Epithelial cell of prostate (primary cell): ENCODE measurements at regions not wholly inside any gene's neighbourhood (a gene's known extent, or its start where the extent isn't known, plus 50 kb on each side); places are given as distances from the start of the nearest gene placed in this dataset.
A peak's percentile ranks its signal among the peaks of the same experiment; 100 is the strongest.

ENCODE experiments used
- DNase-seq: peaks from one replicate; pipeline ENCODE4 v3.0.0-alpha.2; 2011; ENCODE audit warnings: low read depth, low spot score
- H3K27ac ChIP-seq: fragments of 450-650 bp; 2 replicates; pipeline ENCODE4 v1.5.1; 2017; ENCODE audit warnings: mild to moderate bottlenecking

DNA sequence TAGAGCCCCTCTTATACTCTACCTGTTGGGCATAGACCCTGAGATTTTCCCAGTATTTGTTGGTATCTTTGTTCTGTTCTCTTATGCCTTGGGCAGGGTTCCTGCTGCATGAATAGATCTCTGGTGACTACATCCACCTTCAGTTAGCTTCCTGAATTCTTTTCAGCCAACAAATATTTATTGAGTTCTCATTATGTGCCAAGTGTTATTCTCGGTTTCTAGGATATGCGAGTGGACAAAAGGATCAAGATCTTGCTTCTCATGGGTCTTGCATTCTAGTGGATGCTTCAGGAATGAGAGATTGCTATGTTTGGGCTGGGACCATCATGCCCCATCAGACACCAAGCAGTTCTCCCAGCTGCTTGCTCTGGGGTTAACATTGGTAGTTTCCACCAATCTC lies 340.0 kb downstream of the METTL15 start:
- no peak for DNase-seq
- H3K27ac ChIP-seq: no peak overlapping the region

DNA sequence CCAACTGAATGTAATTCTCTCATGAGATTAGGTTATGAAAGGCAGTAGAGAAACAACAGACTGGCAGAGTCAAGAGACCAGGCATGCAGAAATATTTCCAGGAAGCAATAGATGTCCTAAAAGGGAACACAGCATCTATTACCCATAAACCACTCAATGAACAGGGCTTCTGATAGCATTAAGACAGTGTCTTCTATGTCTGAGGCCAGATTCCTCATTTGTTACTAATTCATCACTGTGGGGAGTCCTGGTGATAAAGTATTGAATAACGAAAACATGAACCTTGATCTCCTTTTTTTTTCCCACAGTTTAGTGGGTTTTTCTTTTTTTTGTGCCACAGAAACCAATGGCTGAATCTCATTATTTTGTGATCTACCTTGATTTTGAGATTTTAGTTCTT lies 339.0 kb downstream of the METTL15 start:
- H3K27ac ChIP-seq: no peak overlapping the region
- DNase-seq: no peak

DNA sequence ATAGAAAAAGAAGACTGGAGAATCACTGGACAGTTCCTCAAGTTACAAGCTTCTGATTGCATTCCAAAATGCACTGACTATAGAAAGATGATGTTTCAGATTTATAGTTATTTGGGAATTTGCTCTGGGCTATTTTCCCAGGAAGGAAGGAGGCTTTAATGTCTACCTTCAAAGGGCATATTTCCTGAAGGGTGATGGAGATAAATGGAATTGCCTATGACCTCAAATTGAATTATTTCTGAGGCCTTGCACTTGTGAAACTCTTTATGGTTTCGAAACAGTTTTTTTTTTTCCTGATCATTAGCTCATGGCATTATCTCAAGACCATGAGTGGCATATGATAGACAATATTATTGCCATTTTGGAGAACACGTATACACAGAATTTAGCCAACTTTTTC lies 333.9 kb downstream of the METTL15 start:
- H3K27ac ChIP-seq: no peak overlapping the region
- DNase-seq: no peak

DNA sequence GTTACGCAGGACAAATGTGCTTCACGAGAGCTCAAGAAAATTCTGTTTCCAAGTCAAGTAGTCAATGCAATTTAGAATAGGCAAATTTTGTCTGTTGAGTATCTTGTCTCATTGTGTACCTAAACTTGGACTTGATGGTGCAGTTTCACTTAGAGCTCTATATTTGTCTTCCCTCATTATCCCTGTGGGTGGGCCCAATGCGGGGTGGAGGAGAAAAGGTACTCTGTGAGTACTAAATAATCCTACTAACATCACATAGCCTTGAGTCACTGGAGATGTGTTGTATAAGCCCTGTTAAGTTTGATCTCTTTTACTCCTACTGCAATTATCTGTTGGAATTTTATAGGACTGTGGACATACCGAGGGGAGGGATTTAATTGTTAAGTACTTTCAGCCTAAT lies 331.2 kb downstream of the METTL15 start:
- no peak overlapping the region for H3K27ac ChIP-seq
- no peak for DNase-seq

DNA sequence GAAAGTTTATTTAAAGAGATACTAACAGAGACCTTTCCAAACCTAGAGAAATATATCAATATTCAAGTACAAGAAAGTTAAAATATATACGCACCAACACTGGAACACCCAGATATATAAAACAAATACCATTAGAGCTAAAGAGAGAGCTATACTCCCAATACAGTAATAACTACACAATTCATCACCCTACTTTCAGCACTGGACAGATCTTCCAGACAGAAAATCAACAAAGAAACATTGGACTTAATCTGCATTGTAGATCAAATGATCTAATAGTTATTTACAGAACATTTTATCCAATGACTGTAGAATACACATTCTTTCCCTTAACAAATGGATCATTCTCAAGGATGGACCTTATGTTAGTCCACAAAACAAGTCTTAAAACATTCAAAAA lies 311.9 kb downstream of the METTL15 start:
- DNase-seq: no peak

DNA sequence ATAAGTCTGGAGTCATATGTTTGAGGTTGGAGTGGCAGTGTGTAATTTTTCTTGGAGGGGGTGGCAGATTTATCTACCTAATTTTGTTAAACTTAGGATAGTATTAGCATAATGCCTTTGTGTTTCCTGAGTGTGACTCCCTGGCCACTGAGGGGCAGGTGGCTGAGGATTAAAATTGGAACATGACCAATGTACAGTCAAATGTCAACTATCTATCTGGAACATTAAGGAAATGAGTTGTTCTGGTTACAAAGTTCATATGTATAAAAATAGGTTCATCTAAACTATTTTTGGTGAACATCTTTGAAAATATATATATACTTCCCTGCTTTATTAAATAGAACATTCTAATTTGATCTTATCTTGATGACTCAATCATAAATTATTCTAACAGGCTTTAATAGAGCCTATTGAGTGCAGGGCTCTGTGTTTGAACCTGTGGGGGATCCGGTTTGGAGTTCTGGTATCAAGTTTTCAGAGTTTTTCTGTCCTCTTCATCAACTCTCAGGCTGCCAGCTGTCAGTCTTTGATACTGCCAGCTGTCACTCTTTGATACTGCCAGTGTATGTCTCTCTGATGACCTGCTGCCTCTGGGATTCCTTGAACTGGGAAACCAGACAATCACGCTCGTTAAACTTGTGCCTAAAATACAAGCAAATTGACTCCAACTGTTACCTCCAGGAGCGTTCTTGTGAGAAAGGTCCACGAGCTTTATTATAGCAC lies 309.6 kb downstream of the METTL15 start:
- DNase-seq: no peak
- H3K27ac ChIP-seq: no peak overlapping the region

More for the DNA sequence above, 311.9 kb downstream of the METTL15 start:
- no peak overlapping the region for H3K27ac ChIP-seq

DNA sequence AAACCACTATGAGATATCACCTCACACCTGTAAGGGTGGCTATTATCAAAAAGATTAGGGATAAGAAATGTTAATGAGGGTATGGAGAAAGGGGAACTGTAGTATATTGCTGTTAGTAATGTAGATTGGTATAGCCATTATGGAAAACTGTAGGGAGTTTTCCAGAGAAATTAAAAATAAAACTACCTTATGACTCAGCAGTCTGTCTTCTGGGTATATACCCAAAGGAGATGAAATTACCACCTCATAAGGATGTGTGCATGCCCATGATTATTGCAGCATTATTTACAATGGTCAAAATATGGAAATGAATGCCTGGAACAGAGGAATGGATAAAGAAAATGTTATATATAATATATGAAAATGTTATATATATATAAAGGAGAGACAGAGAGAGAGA lies 303.8 kb downstream of the METTL15 start:
- H3K27ac ChIP-seq: no peak overlapping the region
- DNase-seq: no peak

DNA sequence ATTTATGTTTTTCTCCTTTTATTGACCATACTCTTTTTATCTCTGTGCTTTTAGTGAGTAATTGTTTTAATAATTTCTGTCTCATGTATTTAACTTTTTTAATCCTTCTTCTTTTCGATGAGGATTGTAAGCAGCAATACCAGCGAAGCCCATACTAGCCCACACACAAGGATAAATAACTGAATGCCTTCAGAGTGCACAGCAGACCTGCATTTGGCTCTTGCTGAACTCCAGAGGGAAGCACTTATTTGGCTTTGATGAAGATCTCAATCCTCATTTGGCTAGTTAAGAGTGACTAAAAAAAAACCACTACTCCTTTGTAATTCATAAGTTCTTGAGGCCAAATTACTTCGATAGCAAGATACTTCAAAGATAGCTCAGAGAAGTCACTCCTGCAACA lies 293.3 kb downstream of the METTL15 start:
- H3K27ac ChIP-seq: no peak overlapping the region
- DNase-seq: no peak

DNA sequence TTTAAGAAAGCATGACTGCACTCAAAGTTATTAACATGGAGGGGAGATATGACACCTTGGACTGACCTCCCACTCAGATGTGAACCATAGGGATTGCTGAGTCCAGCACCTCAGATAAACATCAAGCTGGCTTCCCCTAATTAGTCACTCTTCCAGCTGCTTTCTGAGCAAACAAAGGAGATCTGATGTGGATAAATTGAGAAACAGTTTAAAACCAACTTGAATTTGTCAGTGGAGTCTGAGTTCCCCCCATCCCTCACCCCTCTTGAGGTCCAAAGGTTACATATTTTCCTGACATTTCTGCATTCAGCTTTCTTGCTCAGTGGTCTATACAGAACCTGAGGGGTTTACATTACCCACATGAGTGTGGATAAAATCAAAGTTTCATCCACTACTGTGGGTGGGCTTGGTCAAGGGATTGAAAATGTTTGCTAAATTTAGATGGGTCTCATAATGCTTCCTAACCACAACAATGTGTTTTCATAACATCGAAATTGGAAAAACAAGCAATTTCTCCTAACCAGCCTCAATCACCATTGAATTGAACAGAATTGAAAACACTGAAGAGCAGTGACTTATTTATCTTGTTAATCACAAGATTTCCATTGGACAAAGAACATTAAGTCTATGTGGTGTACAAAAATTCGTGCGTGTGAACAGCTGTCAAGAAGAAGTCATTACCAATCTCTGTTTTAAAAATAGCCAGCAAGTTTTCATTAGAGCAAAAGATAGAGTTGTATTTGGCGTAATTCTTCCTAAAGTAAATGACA lies 292.3 kb downstream of the METTL15 start:
- DNase-seq: no peak
- H3K27ac ChIP-seq: no peak overlapping the region

DNA sequence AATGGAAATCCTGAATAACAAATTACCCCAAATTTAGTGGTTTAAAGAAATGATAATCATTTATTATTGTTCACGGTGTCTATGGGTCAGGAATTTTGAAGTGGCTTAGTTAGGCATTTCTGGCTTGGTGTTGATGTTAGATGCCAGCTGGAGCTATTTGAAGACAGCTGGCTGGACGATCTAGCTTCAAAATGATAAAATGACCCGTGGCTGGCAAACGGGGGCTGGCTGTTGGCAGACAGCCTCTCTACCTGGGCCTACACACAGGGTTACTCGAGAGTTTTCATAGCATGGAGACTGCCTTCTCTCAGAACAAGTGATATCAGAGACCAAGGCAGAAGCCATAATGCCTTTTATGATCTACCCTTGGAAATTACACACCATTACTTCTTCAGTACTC lies 285.2 kb downstream of the METTL15 start:
- H3K27ac ChIP-seq: no peak overlapping the region

DNA sequence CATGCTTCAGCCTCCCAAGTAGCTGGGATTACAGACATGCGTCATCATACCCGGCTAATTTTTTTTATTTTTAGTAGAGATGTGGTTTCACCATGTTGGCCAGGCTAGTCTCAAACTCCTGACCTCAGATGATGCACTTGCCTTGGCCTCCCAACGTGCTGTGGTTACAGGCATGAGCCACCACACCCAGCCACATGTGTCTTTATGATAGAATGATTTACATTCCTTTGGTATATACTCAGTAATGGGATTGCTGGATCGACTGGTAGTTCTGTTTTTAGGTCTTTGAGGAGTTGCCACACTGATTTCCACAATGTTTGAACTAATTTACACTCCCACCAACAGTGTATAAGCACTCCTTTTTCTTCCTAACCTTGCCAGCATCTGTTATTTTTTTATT lies 276.2 kb downstream of the METTL15 start:
- H3K27ac ChIP-seq: no peak overlapping the region
- DNase-seq: peak; percentile 70

More for the DNA sequence above, 285.2 kb downstream of the METTL15 start:
- no peak for DNase-seq

DNA sequence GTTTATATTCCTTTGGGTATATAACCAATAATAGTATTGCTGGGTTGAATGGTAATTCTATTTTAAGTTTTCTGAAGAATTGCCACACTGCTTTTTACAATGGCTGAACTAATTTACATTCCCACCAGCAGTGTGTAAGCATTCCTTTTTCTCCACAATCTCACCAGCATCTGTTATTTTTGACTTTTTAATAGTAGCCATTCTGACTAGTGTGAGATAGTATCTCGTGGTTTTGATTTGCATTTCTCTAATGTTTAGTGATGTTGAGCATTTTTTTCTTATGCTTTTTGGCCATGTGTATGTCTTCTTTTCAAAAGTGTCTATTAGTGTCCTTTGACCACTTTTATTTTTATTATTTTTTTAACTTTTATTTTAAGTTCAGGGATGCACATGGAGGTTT lies 275.3 kb downstream of the METTL15 start:
- H3K27ac ChIP-seq: no peak overlapping the region
- no peak for DNase-seq
